Neural cell (in vitro differentiated cells): ENCODE measurements at regions not wholly inside any gene's neighbourhood (a gene's known extent, or its start where the extent isn't known, plus 50 kb on each side); places are given as distances from the start of the nearest gene placed in this dataset.
A peak's percentile ranks its signal among the peaks of the same experiment; 100 is the strongest.

Experiments
- H2AFZ ChIP-seq: fragments of 200-600, 300-800 bp; sonication (generic), shearing (Covaris generic); 2 replicates; pipeline ENCODE4 v1.6.0; 2014; ENCODE audit warnings: low read depth, mild to moderate bottlenecking, antibody characterized with exemption, low read length, moderate library complexity
- H3F3A ChIP-seq: fragments of 200-600 bp; shearing (Covaris generic); 2 replicates; pipeline ENCODE4 v1.6.1; 2016; ENCODE audit warnings: mild to moderate bottlenecking, moderate library complexity, mixed read lengths, antibody characterized with exemption, low read length; ENCODE audit not compliant: insufficient read depth, poor library complexity, severe bottlenecking
- H3K27ac ChIP-seq: fragments of 200-600, 300-800 bp; sonication (generic), shearing (Covaris generic); 2 replicates; pipeline ENCODE4 v1.5.1; 2014; ENCODE audit warnings: mild to moderate bottlenecking, low read length, moderate library complexity
- H3K27me3 ChIP-seq: fragments of 300-800, 200-600 bp; sonication (generic), shearing (Covaris generic); 2 replicates; pipeline ENCODE4 v1.6.0; 2014; ENCODE audit warnings: mild to moderate bottlenecking, low read depth, low read length, moderate library complexity; ENCODE audit not compliant: insufficient read depth
- H3K36me3 ChIP-seq: fragments of 300-800, 200-600 bp; sonication (generic), shearing (Covaris generic); 2 replicates; pipeline ENCODE4 v1.5.1; 2014; ENCODE audit warnings: mild to moderate bottlenecking, antibody characterized with exemption, low read length, moderate library complexity; ENCODE audit not compliant: insufficient read depth
- H3K4me2 ChIP-seq: fragments of 300-800, 200-600 bp; sonication (generic), shearing (Covaris generic); 2 replicates; pipeline ENCODE4 v1.6.0; 2014; ENCODE audit warnings: mild to moderate bottlenecking, low read length
- H3K4me3 ChIP-seq: fragments of 300-800, 200-600 bp; sonication (generic), shearing (Covaris generic); 2 replicates; pipeline ENCODE4 v1.5.1; 2014; ENCODE audit warnings: mild to moderate bottlenecking, low read length, moderate library complexity
- H3K79me2 ChIP-seq: fragments of 200-600 bp; shearing (Covaris generic); replicated peaks from 2 replicates; pipeline ENCODE4 v1.6.0; 2014; ENCODE audit warnings: mild to moderate bottlenecking, low read length, moderate library complexity; ENCODE audit not compliant: insufficient read depth
- H3K9ac ChIP-seq: fragments of 300-800, 200-600 bp; sonication (generic), shearing (Covaris generic); 2 replicates; pipeline ENCODE4 v1.6.1; 2016; ENCODE audit warnings: mild to moderate bottlenecking, low read length, mixed read lengths
- H3K9me2 ChIP-seq: fragments of 200-600 bp; shearing (Covaris generic); 2 replicates; pipeline ENCODE4 v1.6.1; 2016; ENCODE audit warnings: mild to moderate bottlenecking, low read length, mixed read lengths; ENCODE audit not compliant: insufficient read depth
- H3K9me3 ChIP-seq: fragments of 200-600, 300-800 bp; sonication (generic), shearing (Covaris generic); 2 replicates; pipeline ENCODE4 v1.6.1; 2016; ENCODE audit warnings: mild to moderate bottlenecking, mixed run types, low read length, moderate library complexity, mixed read lengths
- H4K20me1 ChIP-seq: fragments of 200-600 bp; shearing (Covaris generic); 2 replicates; pipeline ENCODE4 v1.6.1; 2016; ENCODE audit warnings: mild to moderate bottlenecking, mixed run types; ENCODE audit not compliant: insufficient read depth
- EP300 ChIP-seq: fragments of 450-650 bp; conservative IDR thresholded peaks from 2 replicates; pipeline ENCODE4 v1.6.1; 2014; ENCODE audit warnings: antibody characterized with exemption, mild to moderate bottlenecking, moderate library complexity; ENCODE audit not compliant: poor library complexity, severe bottlenecking
- EZH2 ChIP-seq: fragments of 200-600, 300-800 bp; shearing (Covaris generic), sonication (generic); IDR thresholded peaks from 2 replicates; pipeline ENCODE4 v1.6.1; 2014; ENCODE audit warnings: antibody characterized with exemption, low read length, borderline replicate concordance, mild to moderate bottlenecking; ENCODE audit not compliant: insufficient read depth, poor library complexity, severe bottlenecking
- MXI1 ChIP-seq: fragments of 450-650 bp; conservative IDR thresholded peaks from 2 replicates; pipeline ENCODE4 v1.6.1; 2014; ENCODE audit warnings: antibody characterized with exemption, mild to moderate bottlenecking; ENCODE audit not compliant: poor library complexity, severe bottlenecking
- POLR2AphosphoS5 ChIP-seq: IDR thresholded peaks from 2 replicates; pipeline ENCODE4 v1.6.1; 2012
- RAD21 ChIP-seq: fragments of 450-650 bp; conservative IDR thresholded peaks from 2 replicates; pipeline ENCODE4 v1.6.1; 2014; ENCODE audit warnings: antibody characterized with exemption, mild to moderate bottlenecking, moderate library complexity
- SMC3 ChIP-seq: fragments of 450-650 bp; conservative IDR thresholded peaks from 2 replicates; pipeline ENCODE4 v1.6.1; 2014; ENCODE audit warnings: antibody characterized with exemption, mild to moderate bottlenecking, moderate library complexity; ENCODE audit not compliant: poor library complexity
- TAF1 ChIP-seq: IDR thresholded peaks from 2 replicates; pipeline ENCODE4 v1.6.1; 2012; ENCODE audit warnings: low read depth
- TF ChIP-seq, protein P1 (sequence below): IDR thresholded peaks from 2 replicates; pipeline ENCODE4 v1.6.1; 2012; ENCODE audit warnings: borderline replicate concordance
- TF ChIP-seq, protein P2 (sequence below): fragments of 450-650 bp; IDR thresholded peaks from 2 replicates; pipeline ENCODE4 v1.5.1; 2014; ENCODE audit warnings: antibody characterized with exemption, mild to moderate bottlenecking, moderate library complexity; ENCODE audit not compliant: poor library complexity, severe bottlenecking

DNA sequence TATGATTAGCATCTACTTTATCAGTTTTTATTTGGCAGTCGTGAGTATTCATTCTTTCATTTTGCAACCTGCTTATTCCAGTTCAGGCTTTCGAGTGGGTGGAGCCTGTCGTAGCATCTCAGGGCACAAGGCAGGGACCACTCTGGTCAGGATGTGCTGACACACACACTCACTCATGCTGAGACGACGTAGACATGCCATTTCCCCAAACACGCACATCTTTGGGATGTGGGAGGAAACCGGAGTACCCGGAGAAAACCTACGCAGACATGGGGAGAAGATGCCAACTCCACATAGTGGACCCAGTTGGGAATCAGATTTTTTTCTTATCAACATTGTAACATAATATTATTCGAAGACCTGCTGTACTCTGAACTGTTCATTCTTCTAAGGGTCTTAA is 756.5 kb upstream of the RBFOX1 start:
- no peaks in the 10 kb centered on the region for H3K27me3 ChIP-seq
- H3K9me3 ChIP-seq = no peaks in the 10 kb centered on the region
- H4K20me1 ChIP-seq = no peaks in the 10 kb centered on the region
- H3K4me3 ChIP-seq = no peak overlapping the region
- H3F3A ChIP-seq = no peaks in the 10 kb centered on the region
- H3K79me2 ChIP-seq = no peaks in the 10 kb centered on the region
- no peak overlapping the region for H3K9ac ChIP-seq
- TF ChIP-seq, protein P1, sequence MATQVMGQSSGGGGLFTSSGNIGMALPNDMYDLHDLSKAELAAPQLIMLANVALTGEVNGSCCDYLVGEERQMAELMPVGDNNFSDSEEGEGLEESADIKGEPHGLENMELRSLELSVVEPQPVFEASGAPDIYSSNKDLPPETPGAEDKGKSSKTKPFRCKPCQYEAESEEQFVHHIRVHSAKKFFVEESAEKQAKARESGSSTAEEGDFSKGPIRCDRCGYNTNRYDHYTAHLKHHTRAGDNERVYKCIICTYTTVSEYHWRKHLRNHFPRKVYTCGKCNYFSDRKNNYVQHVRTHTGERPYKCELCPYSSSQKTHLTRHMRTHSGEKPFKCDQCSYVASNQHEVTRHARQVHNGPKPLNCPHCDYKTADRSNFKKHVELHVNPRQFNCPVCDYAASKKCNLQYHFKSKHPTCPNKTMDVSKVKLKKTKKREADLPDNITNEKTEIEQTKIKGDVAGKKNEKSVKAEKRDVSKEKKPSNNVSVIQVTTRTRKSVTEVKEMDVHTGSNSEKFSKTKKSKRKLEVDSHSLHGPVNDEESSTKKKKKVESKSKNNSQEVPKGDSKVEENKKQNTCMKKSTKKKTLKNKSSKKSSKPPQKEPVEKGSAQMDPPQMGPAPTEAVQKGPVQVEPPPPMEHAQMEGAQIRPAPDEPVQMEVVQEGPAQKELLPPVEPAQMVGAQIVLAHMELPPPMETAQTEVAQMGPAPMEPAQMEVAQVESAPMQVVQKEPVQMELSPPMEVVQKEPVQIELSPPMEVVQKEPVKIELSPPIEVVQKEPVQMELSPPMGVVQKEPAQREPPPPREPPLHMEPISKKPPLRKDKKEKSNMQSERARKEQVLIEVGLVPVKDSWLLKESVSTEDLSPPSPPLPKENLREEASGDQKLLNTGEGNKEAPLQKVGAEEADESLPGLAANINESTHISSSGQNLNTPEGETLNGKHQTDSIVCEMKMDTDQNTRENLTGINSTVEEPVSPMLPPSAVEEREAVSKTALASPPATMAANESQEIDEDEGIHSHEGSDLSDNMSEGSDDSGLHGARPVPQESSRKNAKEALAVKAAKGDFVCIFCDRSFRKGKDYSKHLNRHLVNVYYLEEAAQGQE = no peak
- TF ChIP-seq EP300 (no peak), EZH2 (no peak), MXI1 (no peak), RAD21 (no peak), POLR2AphosphoS5 (no peak), SMC3 (no peak)
- TF ChIP-seq, protein P2, sequence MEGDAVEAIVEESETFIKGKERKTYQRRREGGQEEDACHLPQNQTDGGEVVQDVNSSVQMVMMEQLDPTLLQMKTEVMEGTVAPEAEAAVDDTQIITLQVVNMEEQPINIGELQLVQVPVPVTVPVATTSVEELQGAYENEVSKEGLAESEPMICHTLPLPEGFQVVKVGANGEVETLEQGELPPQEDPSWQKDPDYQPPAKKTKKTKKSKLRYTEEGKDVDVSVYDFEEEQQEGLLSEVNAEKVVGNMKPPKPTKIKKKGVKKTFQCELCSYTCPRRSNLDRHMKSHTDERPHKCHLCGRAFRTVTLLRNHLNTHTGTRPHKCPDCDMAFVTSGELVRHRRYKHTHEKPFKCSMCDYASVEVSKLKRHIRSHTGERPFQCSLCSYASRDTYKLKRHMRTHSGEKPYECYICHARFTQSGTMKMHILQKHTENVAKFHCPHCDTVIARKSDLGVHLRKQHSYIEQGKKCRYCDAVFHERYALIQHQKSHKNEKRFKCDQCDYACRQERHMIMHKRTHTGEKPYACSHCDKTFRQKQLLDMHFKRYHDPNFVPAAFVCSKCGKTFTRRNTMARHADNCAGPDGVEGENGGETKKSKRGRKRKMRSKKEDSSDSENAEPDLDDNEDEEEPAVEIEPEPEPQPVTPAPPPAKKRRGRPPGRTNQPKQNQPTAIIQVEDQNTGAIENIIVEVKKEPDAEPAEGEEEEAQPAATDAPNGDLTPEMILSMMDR = no peak
- no peak overlapping the region for H3K4me2 ChIP-seq
- H3K36me3 ChIP-seq = no peaks in the 10 kb centered on the region
- no peak overlapping the region for H2AFZ ChIP-seq
- no peak overlapping the region for H3K27ac ChIP-seq
- no peaks in the 10 kb centered on the region for H3K9me2 ChIP-seq

DNA sequence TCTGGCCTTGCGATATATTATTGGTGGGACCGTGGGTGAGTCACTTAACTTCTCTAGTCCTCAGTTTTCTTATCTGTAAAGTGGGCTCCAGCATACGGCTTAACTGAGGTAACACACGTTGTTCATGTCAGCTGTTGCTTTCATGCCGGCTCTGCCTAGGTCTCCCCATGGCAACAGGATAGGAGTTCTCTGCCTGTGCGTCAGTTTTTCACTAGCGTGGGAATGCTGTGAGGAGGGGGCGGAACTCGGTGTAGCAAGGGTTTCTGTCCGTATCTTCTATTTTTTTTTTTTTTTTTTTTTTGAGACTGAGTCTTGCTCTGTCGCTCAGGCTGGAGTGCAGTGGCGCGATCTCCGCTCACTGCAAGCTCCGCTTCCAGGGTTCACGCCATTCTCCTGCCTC is 758.5 kb upstream of the RBFOX1 start:
- H3K9me3 ChIP-seq = no peaks in the 10 kb centered on the region

More for the DNA sequence above, 758.5 kb upstream of the RBFOX1 start:
- Histone ChIP-seq H3K9ac (no peak overlapping the region), H3K27me3 (no peaks in the 10 kb centered on the region), H3F3A (no peaks in the 10 kb centered on the region), H3K9me2 (no peaks in the 10 kb centered on the region), H4K20me1 (no peaks in the 10 kb centered on the region), H3K4me2 (no peak overlapping the region), H3K79me2 (no peaks in the 10 kb centered on the region), H3K27ac (peak overlapping the region; percentile 38), H3K4me3 (no peak overlapping the region), H3K36me3 (no peaks in the 10 kb centered on the region), H2AFZ (no peak overlapping the region)
- TF ChIP-seq EP300 (no peak), EZH2 (no peak), SMC3 (no peak), RAD21 (no peak), TAF1 (no peak), MXI1 (no peak)
- TF ChIP-seq, protein P2 = no peak
